COLO668 (cell line): ENCODE measurements at regions not wholly inside any gene's neighbourhood (a gene's known extent, or its start where the extent isn't known, plus 50 kb on each side); places are given as distances from the start of the nearest gene placed in this dataset.

Experiments used
- DNase-seq: peaks from one replicate; lab custom pipeline; 2025; ENCODE audit not compliant: unreplicated experiment; lab: John Stamatoyannopoulos, UW

GRCh38 chr1:185581961-185582725, 152.0 kb upstream of the HMCN1 start:
- no peak for DNase-seq

DNA sequence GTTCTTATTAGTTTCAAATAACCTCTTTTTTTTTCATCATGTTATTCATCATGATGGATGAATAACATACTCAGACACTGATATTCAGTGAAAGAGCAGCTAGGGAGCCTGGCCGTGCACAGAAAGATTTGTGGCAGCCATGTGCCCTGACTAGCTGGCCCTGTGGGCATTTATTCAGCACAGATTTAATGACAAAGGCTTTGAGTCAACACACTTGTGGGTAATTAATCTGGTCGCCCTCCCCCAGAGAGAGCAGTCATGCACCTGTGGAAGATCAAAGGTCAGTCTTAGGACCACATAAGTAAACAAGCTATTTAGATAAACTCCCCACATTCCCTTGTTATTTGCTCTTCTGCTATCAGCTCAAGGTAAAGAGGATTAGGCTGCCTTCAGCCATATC, 153.2 kb upstream of the HMCN1 start:
- DNase-seq, result no peak

- no peak for DNase-seq
Measured at GRCh38 chr1:185578293-185578692, 155.9 kb upstream of the HMCN1 start.

DNA sequence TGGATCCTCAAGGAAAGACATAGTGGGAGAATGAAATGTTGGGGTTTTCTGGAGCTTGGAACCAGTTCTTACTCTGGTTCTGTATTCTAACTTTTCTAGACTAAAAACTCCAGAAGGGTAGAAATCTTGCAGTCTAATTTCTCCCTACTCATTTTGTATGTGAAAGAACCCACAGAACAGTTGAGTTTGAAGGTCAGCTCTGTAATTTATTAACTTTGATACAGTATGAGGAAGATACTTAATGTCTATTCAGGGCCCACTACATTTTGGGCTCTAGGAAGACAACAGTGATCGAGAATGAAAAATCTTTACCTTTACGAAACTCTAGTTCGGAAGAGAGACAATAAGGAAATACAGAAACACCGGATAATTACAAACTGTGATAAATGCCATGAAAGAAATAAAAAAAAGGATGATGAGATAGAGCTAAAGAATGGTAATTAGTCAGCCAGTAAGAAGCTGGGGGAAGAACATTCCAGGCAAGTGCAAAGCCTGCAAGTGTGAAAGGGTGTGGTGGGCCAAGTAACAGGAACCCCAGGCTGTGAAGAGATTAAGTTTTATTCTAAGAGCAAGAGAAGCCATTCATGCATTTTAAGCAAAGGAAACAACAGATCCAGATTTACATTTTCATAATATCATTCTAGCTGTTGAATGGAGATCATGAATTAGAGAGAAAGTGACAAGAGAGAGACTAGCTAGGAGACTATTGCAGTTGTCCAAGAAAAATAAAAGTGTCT, 159.9 kb upstream of the HMCN1 start:
- DNase-seq, result no peak

DNA sequence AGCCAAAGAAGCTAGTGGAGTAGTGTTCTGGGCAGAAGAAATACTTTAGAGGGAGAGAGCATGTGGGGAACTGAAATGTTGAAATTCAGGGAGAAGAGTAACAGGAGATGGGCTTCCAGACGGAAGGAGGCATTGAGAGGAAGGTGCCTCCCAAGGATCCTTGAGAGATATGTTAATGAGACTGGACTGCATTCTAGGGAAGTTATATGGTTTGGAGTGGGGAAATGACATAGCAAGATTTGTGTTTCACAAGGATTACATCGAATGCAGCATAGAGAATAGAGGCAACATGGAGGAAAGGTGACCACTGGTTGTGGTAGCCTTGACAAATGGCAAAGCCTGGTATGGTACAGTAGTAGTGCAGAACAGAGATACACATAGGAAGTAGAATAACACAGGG, 160.5 kb upstream of the HMCN1 start:
- DNase-seq, result no peak

DNA sequence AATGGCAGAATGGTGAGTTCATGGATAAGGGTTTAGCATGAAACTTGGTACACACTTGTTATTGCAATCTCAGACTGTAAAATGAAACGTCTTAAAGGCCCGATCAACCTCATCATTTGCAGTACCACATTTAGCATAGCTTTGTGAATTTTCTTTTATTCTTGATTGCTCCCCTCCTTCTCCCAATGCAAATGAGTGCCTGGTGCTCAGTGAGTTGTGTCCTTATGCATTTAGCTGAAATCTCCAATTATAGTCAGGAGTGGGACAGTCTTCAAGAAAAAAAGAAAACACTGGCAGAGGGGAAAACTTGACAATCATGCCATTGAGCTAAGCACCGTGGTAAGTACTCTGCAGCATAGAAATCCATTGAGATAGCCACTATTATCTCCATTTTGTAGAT, 161.0 kb upstream of the HMCN1 start:
- no peak for DNase-seq

DNA sequence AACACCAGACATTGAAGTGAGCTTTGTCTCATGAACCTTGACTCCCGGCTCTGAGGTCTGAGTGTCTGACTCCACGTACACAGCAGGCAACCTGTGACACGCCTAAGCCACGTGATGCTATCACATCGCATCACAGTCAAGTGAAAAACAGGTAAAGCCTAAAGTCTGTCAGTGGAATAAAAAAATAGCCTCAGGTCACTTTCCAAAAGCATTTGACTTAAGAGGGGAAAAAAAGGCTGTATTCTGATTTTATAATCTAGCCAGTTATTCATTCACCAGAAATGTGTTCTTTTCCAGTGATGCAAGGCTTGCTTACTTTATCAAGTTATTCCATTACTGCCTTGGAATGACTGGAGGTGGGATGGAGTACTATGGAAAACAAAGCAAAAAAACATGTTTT, 163.2 kb upstream of the HMCN1 start:
- no peak for DNase-seq

GRCh38 chr1:185568155-185569123, 165.8 kb upstream of the HMCN1 start:
- no peak for DNase-seq

- DNase-seq, result no peak
Measured at GRCh38 chr1:185567440-185567839, 166.8 kb upstream of the HMCN1 start.

GRCh38 chr1:185566995-185567394, 167.2 kb upstream of the HMCN1 start:
- peak; percentile 50 for DNase-seq

DNA sequence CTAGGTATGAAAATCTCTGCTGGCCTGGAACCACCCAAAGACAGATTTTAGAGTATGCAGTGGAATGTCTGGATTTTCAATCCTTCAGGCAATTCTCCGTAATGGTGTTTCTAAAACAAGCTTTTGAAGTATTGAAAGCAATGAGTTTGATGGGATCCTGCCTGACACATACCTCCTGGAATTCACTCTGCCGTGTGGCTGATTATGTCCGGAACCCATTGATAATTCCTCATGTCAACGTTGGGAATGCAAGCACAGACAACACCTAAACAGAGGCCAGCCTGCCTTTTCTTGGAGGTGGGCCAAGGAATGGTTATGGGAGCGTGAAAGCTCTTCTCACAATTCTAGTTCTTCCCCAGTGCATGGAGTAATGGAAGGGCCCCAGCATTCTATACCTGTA, 168.9 kb upstream of the HMCN1 start:
- DNase-seq, result no peak

- no peak for DNase-seq
Measured at GRCh38 chr1:185564816-185565215, 169.4 kb upstream of the HMCN1 start.

DNA sequence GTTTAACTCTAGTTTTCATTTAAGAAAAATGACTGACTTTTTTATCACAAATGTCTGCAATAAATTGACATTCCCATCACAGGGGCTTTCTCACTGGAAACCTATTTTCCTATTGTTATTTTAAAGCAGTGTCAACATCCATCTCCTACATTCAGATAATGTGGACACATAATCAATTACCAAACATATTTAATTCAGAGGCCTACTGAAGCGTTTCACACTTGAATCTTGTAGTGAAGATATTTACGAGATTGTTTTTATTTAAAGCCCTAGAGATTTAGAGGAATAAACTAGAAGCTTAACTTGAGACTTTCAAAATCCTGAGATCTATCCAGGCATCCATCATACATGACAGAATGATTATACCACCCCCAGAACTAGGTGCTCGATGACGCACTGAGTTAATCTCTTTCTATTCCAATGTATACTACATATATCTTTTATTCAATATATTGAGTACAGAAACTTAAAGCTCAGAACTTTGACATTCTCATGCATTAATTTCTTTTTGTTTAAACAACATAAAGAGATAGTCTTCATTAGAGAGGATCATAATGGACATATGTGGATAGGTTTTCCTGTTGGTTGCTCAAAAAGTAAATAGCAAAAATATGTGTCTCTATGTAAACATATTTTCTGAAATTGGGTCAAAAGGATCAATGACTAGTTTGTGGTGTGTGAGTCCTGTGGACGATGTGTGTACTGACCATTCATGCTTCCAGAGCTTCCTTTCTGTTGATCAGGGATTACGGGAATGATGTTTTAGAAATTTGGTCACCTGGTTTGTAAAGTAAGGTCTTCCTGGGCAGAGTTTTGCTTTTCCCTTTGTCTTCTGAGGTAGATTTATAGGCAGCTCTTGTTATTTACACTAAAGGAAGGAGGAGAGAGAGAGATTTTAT, 171.5 kb upstream of the HMCN1 start:
- DNase-seq, result no peak

DNA sequence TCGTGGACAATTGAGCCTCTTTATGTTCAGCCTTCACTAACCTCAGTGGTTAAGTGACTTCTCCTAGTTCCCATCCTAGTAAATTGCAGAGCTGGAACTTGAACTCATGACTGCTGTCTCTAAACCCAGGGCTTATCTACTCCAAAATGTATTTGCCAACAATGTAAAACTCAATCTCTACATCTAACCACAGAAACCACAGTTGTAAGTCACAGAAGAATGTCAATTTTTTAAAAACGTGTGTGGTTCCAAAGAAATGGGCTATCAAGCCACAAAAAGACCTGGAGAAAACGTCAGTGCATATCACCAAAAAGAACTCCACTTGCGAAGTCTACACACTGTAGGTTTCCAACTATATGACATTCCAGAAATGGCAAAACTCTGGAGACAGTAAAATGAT, 172.6 kb upstream of the HMCN1 start:
- no peak for DNase-seq

- no peak for DNase-seq
Measured at GRCh38 chr1:185560760-185561159, 173.4 kb upstream of the HMCN1 start.

- peak; percentile 46 for DNase-seq
Measured at GRCh38 chr1:185559684-185560331, 174.4 kb upstream of the HMCN1 start.

DNA sequence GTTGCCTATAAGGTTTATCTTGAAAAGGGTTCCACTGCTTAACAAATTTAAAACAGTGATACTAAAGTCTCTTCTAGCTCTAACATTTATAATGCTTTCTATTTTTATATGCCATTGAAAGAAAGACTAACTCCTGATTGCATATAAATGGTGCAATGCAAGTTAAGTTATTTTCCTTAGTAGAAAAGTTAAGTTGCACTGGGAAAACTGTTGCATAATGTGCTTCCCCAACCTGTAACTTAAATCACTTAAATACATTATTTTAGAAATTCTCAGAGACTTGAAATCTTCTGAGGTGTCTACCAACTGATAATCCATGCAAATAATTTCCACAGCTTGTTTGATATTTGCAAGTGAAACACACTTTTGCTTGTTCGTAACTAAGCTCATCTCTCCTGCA, 175.0 kb upstream of the HMCN1 start:
- no peak for DNase-seq

DNA sequence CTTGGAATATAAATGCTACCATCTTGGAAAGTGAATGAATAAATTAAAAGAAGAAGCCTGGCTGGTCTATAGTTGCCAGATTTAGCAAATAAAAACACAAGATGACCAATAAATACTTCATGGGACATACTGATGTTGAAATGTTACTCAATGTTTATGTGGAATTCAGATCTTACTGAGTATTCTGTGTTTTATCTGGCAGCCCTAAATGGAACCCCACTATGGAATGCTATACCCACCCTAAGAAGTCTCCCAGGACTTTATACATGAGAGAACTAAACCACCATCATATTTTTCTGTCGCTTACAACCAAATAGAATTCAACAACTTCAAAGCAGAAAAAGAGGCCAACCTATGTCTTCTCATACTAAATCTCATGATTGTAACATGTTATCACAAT, 177.6 kb upstream of the HMCN1 start:
- DNase-seq, result no peak

GRCh38 chr1:185555743-185556142, 178.4 kb upstream of the HMCN1 start:
- DNase-seq, result no peak

DNA sequence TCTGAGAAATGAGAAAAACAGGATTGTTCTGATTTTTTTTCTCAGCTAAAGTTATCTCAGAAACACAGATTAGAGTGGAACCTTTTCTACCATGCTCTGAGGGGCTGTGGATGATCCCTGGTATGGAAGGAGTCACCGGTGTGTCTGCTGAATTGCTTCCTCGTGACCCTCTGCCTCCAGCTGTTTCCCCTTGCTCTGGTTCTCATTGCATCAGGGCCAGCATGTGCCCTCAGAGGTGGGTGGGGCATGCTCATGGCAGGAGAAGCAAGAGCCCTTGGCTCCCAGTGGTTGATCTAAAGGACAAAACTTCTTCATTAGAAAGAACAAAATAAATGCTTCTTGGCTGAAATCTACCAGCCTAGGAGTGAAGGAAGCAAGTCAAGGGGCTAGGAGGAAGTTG, 183.2 kb upstream of the HMCN1 start:
- no peak for DNase-seq
